PC-3 (cell line): ENCODE measurements at regions not wholly inside any gene's neighbourhood (a gene's known extent, or its start where the extent isn't known, plus 50 kb on each side); places are given as distances from the start of the nearest gene placed in this dataset.

ENCODE experiments used
- ATAC-seq: fragments of 200-7000 bp; cut with Tn5 transposase; 2 replicates; pipeline ENCODE4 v1.9.1; 2020; ENCODE audit warnings: mild to moderate bottlenecking, moderate library complexity
- BruUV-seq: library from RNA; stranded (reverse); fragments of 400-500 nt; replicated peaks from 2 replicates; lab custom pipeline; 2021; lab: Mats Ljungman, UMichigan
- CTCF ChIA-PET: fragments of 300-600 bp; sonication (Branson Sonifier 250); formaldehyde crosslinking; loops from one replicate; lab custom pipeline; 2022; ENCODE audit warnings: antibody characterized with exemption; lab: Charles Lee
- POLR2A ChIA-PET: fragments of 300-600 bp; sonication (Branson Sonifier 250); formaldehyde crosslinking; loops from one replicate; lab custom pipeline; 2022; ENCODE audit warnings: antibody characterized with exemption; ENCODE audit not compliant: unreplicated experiment; lab: Charles Lee
- DNase-seq: peaks from one replicate; pipeline ENCODE4 v3.0.0-alpha.2; 2015
- H2AFZ ChIP-seq: fragments of 300-600 bp; sonication (generic); 2 replicates; pipeline ENCODE4 v1.6.0; 2016; ENCODE audit warnings: antibody characterized with exemption, low read length
- H3F3A ChIP-seq: fragments of 300-600 bp; sonication (generic); one replicate; pipeline ENCODE4 v1.6.0; 2017; ENCODE audit warnings: antibody characterized with exemption, low read length, control low read depth, mild to moderate bottlenecking; ENCODE audit not compliant: unreplicated experiment
- H3K27ac ChIP-seq: fragments of 300-600 bp; sonication (generic); 2 replicates; pipeline ENCODE4 v1.5.1; 2016; ENCODE audit warnings: mild to moderate bottlenecking, low read length
- H3K27me3 ChIP-seq: fragments of 300-600 bp; sonication (generic); 2 replicates; pipeline ENCODE4 v1.6.1; 2016; ENCODE audit warnings: low read length, mixed read lengths
- H3K36me3 ChIP-seq: fragments of 300-600 bp; sonication (generic); 2 replicates; pipeline ENCODE4 v1.6.1; 2016; ENCODE audit warnings: low read depth, mixed run types, low read length, mixed read lengths
- H3K4me1 ChIP-seq: fragments of 300-600 bp; sonication (generic); 2 replicates; pipeline ENCODE4 v1.5.1; 2016; ENCODE audit warnings: low read length; ENCODE audit not compliant: insufficient read depth
- H3K4me2 ChIP-seq: fragments of 300-600 bp; sonication (generic); 2 replicates; pipeline ENCODE4 v1.6.0; 2016; ENCODE audit warnings: low read length
- H3K4me3 ChIP-seq: fragments of 300-600 bp; sonication (generic); 2 replicates; pipeline ENCODE4 v1.5.1; 2016; ENCODE audit warnings: mild to moderate bottlenecking, low read length, mixed read lengths
- H3K79me2 ChIP-seq: fragments of 300-600 bp; sonication (generic); 2 replicates; pipeline ENCODE4 v1.6.1; 2017; ENCODE audit warnings: low read length, mixed read lengths
- H3K9ac ChIP-seq: fragments of 300-600 bp; sonication (generic); 2 replicates; pipeline ENCODE4 v1.6.0; 2016; ENCODE audit warnings: mild to moderate bottlenecking, low read length
- H3K9me2 ChIP-seq: fragments of 300-600 bp; sonication (generic); replicated peaks from 2 replicates; pipeline ENCODE4 v1.6.1; 2016; ENCODE audit warnings: mixed run types, low read length, mixed read lengths
- H3K9me3 ChIP-seq: fragments of 300-600 bp; sonication (generic); 2 replicates; pipeline ENCODE4 v1.6.1; 2016; ENCODE audit warnings: low read length, mixed read lengths
- H4K20me1 ChIP-seq: fragments of 300-600 bp; sonication (generic); 2 replicates; pipeline ENCODE4 v1.6.1; 2016; ENCODE audit warnings: low read length, mixed read lengths
- CTCF ChIP-seq: fragments of 300-600 bp; sonication (generic); conservative IDR thresholded peaks from 2 replicates; pipeline ENCODE4 v1.5.1; 2017; ENCODE audit warnings: antibody characterized with exemption, low read depth, mild to moderate bottlenecking, low read length
- EZH2 ChIP-seq: fragments of 300-600 bp; sonication (generic); IDR thresholded peaks from one replicate; pipeline ENCODE4 v1.6.1; 2017; ENCODE audit warnings: antibody characterized with exemption, mild to moderate bottlenecking, low read length; ENCODE audit not compliant: unreplicated experiment
- EZH2phosphoT487 ChIP-seq: fragments of 300-600 bp; sonication (generic); IDR thresholded peaks from 2 replicates; pipeline ENCODE4 v1.6.1; 2018; ENCODE audit warnings: mild to moderate bottlenecking, antibody characterized with exemption, low read length, borderline replicate concordance
- intact Hi-C: fragments of 100-400 bp; cut with micrococcal nuclease; formaldehyde crosslinking; loops from 2 replicates; pipeline ENCODE4 v1.9.0; 2023

DNA sequence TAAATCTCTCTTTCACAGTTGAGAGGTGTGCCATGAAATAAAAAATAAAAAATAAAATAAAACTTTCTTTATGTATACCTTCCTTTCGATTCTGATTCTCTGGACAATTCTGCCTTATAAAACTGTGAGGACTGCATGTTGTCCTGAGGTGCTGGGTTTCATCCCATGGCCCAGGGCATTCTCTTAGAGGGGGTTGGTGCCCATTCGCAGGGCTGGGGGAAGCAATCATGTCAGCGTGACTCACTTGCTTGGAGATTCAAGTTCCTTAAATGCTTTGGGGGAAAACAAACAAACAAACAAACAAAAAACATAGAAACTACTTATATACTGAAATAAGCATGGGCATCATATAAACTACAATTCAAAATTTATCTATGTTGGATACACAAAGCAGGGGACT lies 122.0 kb upstream of the ST6GAL2 start:
- Histone ChIP-seq H4K20me1 (no peaks in the 10 kb centered on the region), H3K27me3 (no peaks in the 10 kb centered on the region), H3K79me2 (no peaks in the 10 kb centered on the region), H2AFZ (no peak overlapping the region), H3K9ac (peak overlapping the region; percentile 68; the same call in 1 of the 2 replicates), H3K36me3 (no peaks in the 10 kb centered on the region), H3K4me1 (peaks cover 59% of the 10 kb centered on the region), H3F3A (peaks cover 9% of the 10 kb centered on the region), H3K9me3 (no peaks in the 10 kb centered on the region), H3K27ac (peak overlapping the region; percentile 92), H3K4me3 (no peak overlapping the region), H3K4me2 (no peak overlapping the region), H3K9me2 (no peaks in the 10 kb centered on the region)
- CTCF ChIA-PET, result no interaction called here
- POLR2A ChIA-PET, result no interaction called here
- no TSS peak for BruUV-seq
- ATAC-seq (peak; percentile 18; the same call in 1 of the 2 replicates), DNase-seq (peak; percentile 69)
- intact Hi-C loops, result no loop called here
- no peak for TF ChIP-seq EZH2phosphoT487
- no peak for TF ChIP-seq CTCF
- no peak for TF ChIP-seq EZH2

- Histone ChIP-seq H3K4me1 (peaks cover 50% of the 10 kb centered on the region), H3F3A (no peaks in the 10 kb centered on the region), H3K9ac (peak overlapping the region; percentile 68; the same call in 1 of the 2 replicates), H3K9me3 (no peaks in the 10 kb centered on the region), H3K27ac (peak overlapping the region; percentile 92), H3K79me2 (no peaks in the 10 kb centered on the region), H3K4me2 (no peak overlapping the region), H3K36me3 (no peaks in the 10 kb centered on the region), H4K20me1 (no peaks in the 10 kb centered on the region), H2AFZ (no peak overlapping the region), H3K9me2 (no peaks in the 10 kb centered on the region), H3K27me3 (no peaks in the 10 kb centered on the region), H3K4me3 (no peak overlapping the region)
- ChIA-PET CTCF (no interaction called here), POLR2A (no interaction called here)
- DNase-seq (peak; percentile 59), ATAC-seq (peak; percentile 14; the same call in 1 of the 2 replicates)
- TF ChIP-seq CTCF (no peak), EZH2 (no peak), EZH2phosphoT487 (no peak)
- intact Hi-C loops, result no loop called here
- BruUV-seq, result no TSS peak
These were observed 122.9 kb upstream of the ST6GAL2 start for GRCh38 chr2:107008843-107009242.

DNA sequence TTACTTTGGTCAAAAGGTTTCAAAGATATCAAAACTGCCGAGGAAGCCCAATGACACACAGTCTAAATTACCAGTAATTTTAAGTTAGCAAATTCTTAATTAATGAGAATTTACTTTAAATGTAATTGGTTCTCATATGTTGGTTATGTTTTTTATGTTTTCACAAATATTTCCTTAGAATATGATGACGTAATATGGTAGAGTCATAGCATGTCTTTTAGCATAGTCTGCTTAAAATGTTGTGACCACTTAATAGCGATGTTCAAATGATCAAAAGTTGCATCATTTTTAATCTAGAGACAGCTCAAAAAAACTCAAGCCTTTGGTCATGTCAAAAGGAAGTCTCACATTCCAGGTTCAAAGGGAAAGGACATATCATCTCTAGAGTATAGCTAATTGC lies 123.3 kb upstream of the ST6GAL2 start:
- Histone ChIP-seq H2AFZ (no peak overlapping the region), H3K79me2 (no peaks in the 10 kb centered on the region), H3K36me3 (no peaks in the 10 kb centered on the region), H3F3A (no peaks in the 10 kb centered on the region), H3K4me1 (peaks cover 45% of the 10 kb centered on the region), H3K9me2 (no peaks in the 10 kb centered on the region), H3K4me2 (no peak overlapping the region), H3K27me3 (no peaks in the 10 kb centered on the region), H3K9me3 (no peaks in the 10 kb centered on the region), H4K20me1 (no peaks in the 10 kb centered on the region), H3K9ac (no peak overlapping the region; the same call in 1 of the 2 replicates), H3K4me3 (no peak overlapping the region), H3K27ac (peak overlapping the region; percentile 92)
- ChIA-PET POLR2A (no interaction called here), CTCF (no interaction called here)
- ATAC-seq (no peak), DNase-seq (no peak)
- intact Hi-C loops, result no loop called here
- TF ChIP-seq EZH2phosphoT487 (no peak), CTCF (no peak), EZH2 (no peak)
- BruUV-seq, result no TSS peak
